OCI-LY7 (cell line): ENCODE measurements at regions not wholly inside any gene's neighbourhood (a gene's known extent, or its start where the extent isn't known, plus 50 kb on each side); places are given as distances from the start of the nearest gene placed in this dataset.

Experiments used
- BruUV-seq: library from RNA; stranded (reverse); fragments of 400-500 nt; replicated peaks from 2 replicates; lab custom pipeline; 2021; lab: Mats Ljungman, UMichigan
- CTCF ChIA-PET: fragments of 300-600 bp; sonication (Branson Sonifier 250); formaldehyde crosslinking; loops from one replicate; lab custom pipeline; 2022; ENCODE audit warnings: antibody characterized with exemption; ENCODE audit not compliant: unreplicated experiment; lab: Charles Lee
- POLR2A ChIA-PET: fragments of 300-600 bp; sonication (Branson Sonifier 250); formaldehyde crosslinking; loops from one replicate; lab custom pipeline; 2022; ENCODE audit warnings: antibody characterized with exemption; lab: Charles Lee
- DNase-seq: peaks from one replicate; pipeline ENCODE4 v3.0.0-alpha.2; 2015; ENCODE audit warnings: low spot score
- H2AFZ ChIP-seq: fragments of 200-600 bp; sonication (generic), shearing (Covaris generic); 2 replicates; pipeline ENCODE4 v1.6.1; 2014; ENCODE audit warnings: mild to moderate bottlenecking, antibody characterized with exemption, low read length, moderate library complexity
- H3K27ac ChIP-seq: fragments of 200-600 bp; sonication (generic); 2 replicates; pipeline ENCODE4 v1.5.1; 2014; ENCODE audit warnings: mixed run types, low read depth, mild to moderate bottlenecking, moderate library complexity, low read length, inconsistent platforms; ENCODE audit not compliant: poor library complexity, severe bottlenecking
- H3K36me3 ChIP-seq: fragments of 200-600 bp; sonication (generic); 2 replicates; pipeline ENCODE4 v1.6.1; 2014; ENCODE audit warnings: mild to moderate bottlenecking, antibody characterized with exemption, low read length, moderate library complexity, mixed read lengths; ENCODE audit not compliant: insufficient read depth
- H3K4me1 ChIP-seq: fragments of 200-600 bp; sonication (generic); 2 replicates; pipeline ENCODE4 v1.5.1; 2014; ENCODE audit warnings: mild to moderate bottlenecking, low read length; ENCODE audit not compliant: insufficient read depth, poor library complexity, severe bottlenecking
- H3K4me2 ChIP-seq: fragments of 200-600 bp; sonication (generic); 2 replicates; pipeline ENCODE4 v1.6.1; 2014; ENCODE audit warnings: mild to moderate bottlenecking, low read length
- H3K4me3 ChIP-seq: fragments of 200-600 bp; sonication (generic); 2 replicates; pipeline ENCODE4 v1.5.1; 2014; ENCODE audit warnings: mild to moderate bottlenecking, low read depth, low read length; ENCODE audit not compliant: poor library complexity, severe bottlenecking
- H3K79me2 ChIP-seq: fragments of 200-600 bp; sonication (generic); 2 replicates; pipeline ENCODE4 v1.6.1; 2016; ENCODE audit warnings: low read depth, mild to moderate bottlenecking, low read length, moderate library complexity, mixed read lengths; ENCODE audit not compliant: insufficient read depth
- H3K9me2 ChIP-seq: fragments of 200-600 bp; sonication (generic); 2 replicates; pipeline ENCODE4 v1.6.1; 2016; ENCODE audit warnings: mild to moderate bottlenecking, low read length, mixed read lengths; ENCODE audit not compliant: insufficient read depth
- H3K9me3 ChIP-seq: fragments of 200-600 bp; sonication (generic); 2 replicates; pipeline ENCODE4 v1.6.1; 2014; ENCODE audit warnings: mild to moderate bottlenecking, mixed run types, low read length, mixed read lengths
- H4K20me1 ChIP-seq: fragments of 200-600 bp; sonication (generic); 2 replicates; pipeline ENCODE4 v1.6.1; 2014; ENCODE audit warnings: mild to moderate bottlenecking, antibody characterized with exemption, low read length, moderate library complexity, mixed read lengths; ENCODE audit not compliant: insufficient read depth
- EZH2phosphoT487 ChIP-seq: fragments of 200-600 bp; sonication (generic); IDR thresholded peaks from 2 replicates; pipeline ENCODE4 v1.6.1; 2018; ENCODE audit warnings: low read depth, borderline replicate concordance, mild to moderate bottlenecking, mixed run types, antibody characterized with exemption, low read length, moderate library complexity, mixed read lengths
- intact Hi-C: fragments of 100-400 bp; cut with micrococcal nuclease; formaldehyde crosslinking; loops from one replicate; pipeline ENCODE4 v1.10.0; 2022; ENCODE audit not compliant: unreplicated experiment
- TF ChIP-seq, protein P1 (sequence below): fragments of 200-600 bp; sonication (generic); conservative IDR thresholded peaks from 2 replicates; pipeline ENCODE4 v1.5.1; 2014; ENCODE audit warnings: mild to moderate bottlenecking, antibody characterized with exemption, low read length, moderate library complexity, mixed read lengths

DNA sequence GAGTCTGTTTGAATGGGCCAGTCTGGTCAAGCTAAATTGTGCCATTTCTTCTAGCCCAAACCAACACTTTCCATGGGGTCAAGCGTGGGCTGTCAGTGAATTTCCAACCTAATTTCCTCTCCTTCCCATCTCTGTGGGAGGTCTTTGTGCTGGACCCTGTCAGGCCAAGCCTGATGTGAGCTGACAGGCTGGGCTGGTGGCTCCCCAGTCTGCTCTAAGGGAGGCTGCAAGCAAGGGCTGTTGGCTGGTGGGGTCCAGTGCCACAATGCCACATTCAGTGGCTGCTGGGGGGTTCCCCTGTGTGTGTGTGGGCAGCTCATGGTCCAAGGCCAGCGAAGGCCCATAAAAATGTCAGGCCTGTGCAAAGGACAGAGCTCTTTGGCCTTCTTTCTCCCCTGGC lies 216.1 kb downstream of the OPA1 start:
- no peak overlapping the region for H3K4me2 ChIP-seq
- H4K20me1 ChIP-seq: no peaks in the 10 kb centered on the region
- H2AFZ ChIP-seq: no peak overlapping the region
- no peak overlapping the region for H3K27ac ChIP-seq
- ChIA-PET CTCF (no interaction called here), POLR2A (interaction anchor here (0.9 to 1.3 kb wide), 2 partner anchors 9 to 203 kb away, joined by 4 to 6 read pairs; no protein-coding TSS in a partner anchor)
- TF ChIP-seq EZH2phosphoT487: no peak
- TF ChIP-seq, protein P1, sequence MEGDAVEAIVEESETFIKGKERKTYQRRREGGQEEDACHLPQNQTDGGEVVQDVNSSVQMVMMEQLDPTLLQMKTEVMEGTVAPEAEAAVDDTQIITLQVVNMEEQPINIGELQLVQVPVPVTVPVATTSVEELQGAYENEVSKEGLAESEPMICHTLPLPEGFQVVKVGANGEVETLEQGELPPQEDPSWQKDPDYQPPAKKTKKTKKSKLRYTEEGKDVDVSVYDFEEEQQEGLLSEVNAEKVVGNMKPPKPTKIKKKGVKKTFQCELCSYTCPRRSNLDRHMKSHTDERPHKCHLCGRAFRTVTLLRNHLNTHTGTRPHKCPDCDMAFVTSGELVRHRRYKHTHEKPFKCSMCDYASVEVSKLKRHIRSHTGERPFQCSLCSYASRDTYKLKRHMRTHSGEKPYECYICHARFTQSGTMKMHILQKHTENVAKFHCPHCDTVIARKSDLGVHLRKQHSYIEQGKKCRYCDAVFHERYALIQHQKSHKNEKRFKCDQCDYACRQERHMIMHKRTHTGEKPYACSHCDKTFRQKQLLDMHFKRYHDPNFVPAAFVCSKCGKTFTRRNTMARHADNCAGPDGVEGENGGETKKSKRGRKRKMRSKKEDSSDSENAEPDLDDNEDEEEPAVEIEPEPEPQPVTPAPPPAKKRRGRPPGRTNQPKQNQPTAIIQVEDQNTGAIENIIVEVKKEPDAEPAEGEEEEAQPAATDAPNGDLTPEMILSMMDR: no peak
- no peak for DNase-seq
- H3K4me3 ChIP-seq: no peak overlapping the region
- H3K36me3 ChIP-seq: no peaks in the 10 kb centered on the region
- intact Hi-C loops: no loop called here
- H3K4me1 ChIP-seq: no peaks in the 10 kb centered on the region
- BruUV-seq: no TSS peak
- H3K9me3 ChIP-seq: no peaks in the 10 kb centered on the region
- H3K79me2 ChIP-seq: no peaks in the 10 kb centered on the region
- no peaks in the 10 kb centered on the region for H3K9me2 ChIP-seq

DNA sequence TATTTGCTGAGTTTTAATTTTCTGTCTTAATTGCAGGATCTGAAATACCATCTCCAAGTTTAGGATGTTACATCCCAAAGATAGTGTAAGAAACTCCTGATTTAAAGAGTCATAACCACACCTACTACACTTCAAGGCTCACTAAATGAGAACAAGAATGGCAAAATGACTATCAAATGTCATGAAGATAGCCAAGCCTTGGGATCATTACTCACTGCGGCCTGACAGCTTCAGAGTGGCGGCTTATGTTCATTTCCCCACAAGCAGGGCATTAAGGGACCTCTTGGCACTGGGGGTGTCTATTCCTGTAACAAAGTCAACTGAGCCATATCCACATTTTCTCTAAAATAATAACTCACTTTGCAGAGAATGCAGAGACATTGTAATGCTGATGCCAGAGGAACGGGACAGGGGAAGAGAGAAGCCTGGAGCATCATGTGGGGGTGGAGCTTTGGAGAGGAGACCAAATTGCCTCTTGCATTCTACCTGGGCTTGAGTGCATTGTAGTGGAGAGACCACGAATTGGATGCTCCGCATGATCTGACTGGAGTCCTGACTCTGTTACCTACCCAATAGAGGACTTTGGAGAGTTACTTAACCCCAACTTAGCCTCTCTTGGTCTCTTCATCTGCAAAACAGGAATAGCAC lies 219.2 kb downstream of the OPA1 start:
- H3K4me1 ChIP-seq: no peaks in the 10 kb centered on the region
- intact Hi-C loops: no loop called here
- no peaks in the 10 kb centered on the region for H3K9me3 ChIP-seq
- DNase-seq: no peak
- H3K4me3 ChIP-seq: no peak overlapping the region
- no peaks in the 10 kb centered on the region for H3K36me3 ChIP-seq
- no TSS peak for BruUV-seq
- H3K9me2 ChIP-seq: no peaks in the 10 kb centered on the region
- POLR2A ChIA-PET: interaction anchor here (1.2 kb wide), 1 partner anchor 10 kb away, joined by 3 read pairs; no protein-coding TSS in a partner anchor
- H3K4me2 ChIP-seq: no peak overlapping the region
- H4K20me1 ChIP-seq: no peaks in the 10 kb centered on the region
- TF ChIP-seq, protein P1: no peak
- TF ChIP-seq EZH2phosphoT487: no peak
- CTCF ChIA-PET: no interaction called here
- no peak overlapping the region for H3K27ac ChIP-seq
- H2AFZ ChIP-seq: no peak overlapping the region
- H3K79me2 ChIP-seq: no peaks in the 10 kb centered on the region

DNA sequence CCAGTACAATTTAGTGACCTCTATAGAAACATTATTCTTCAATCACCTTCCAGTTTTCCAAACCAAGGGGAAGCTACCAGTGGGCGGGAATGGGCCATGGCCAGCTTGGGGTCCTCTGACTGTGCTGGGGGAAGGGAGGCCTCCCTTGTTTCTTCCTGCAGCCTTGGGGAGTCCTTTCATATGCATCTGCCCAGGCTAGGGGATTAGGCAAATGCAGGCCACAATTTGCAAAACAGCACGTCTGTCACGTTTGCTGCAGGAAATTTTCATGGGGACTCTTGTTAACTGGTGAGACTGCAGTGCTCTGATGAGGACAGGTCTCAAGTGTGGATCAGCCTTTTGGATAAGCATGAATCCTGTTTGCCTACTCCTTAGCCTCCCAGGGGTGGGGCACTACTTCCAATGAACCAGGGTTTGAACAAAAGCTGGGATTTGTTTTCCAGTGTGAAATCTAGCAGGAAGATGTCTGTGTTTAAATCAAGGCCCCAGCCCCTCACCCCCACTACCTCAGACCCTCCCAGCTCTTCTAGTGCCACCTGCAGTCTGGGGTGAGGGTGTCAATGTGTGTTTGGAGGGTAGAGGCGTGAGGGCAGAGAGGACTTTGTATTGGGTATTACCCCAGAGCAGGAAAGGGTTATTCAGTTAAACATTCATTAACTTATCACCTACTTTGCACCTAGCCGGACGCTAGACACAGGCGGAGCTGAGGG lies 219.9 kb downstream of the OPA1 start:
- DNase-seq: no peak

More for the DNA sequence above, 219.9 kb downstream of the OPA1 start:
- Histone ChIP-seq H3K36me3 (no peaks in the 10 kb centered on the region), H2AFZ (no peak overlapping the region), H3K4me1 (no peaks in the 10 kb centered on the region), H3K27ac (no peak overlapping the region), H3K9me2 (no peaks in the 10 kb centered on the region), H3K79me2 (no peaks in the 10 kb centered on the region), H3K4me2 (no peak overlapping the region), H3K4me3 (no peak overlapping the region), H4K20me1 (no peaks in the 10 kb centered on the region), H3K9me3 (no peaks in the 10 kb centered on the region)
- intact Hi-C loops: no loop called here
- BruUV-seq: no TSS peak
- ChIA-PET CTCF (no interaction called here), POLR2A (interaction anchor here (1.2 kb wide), 1 partner anchor 11 kb away, joined by 3 read pairs; no protein-coding TSS in a partner anchor)
- no peak for TF ChIP-seq EZH2phosphoT487
- TF ChIP-seq, protein P1: no peak
